ENCODE measurements at regions not wholly inside any gene's neighbourhood (a gene's known extent, or its start where the extent isn't known, plus 50 kb on each side); places are given as distances from the start of the nearest gene placed in this dataset.

DNA sequence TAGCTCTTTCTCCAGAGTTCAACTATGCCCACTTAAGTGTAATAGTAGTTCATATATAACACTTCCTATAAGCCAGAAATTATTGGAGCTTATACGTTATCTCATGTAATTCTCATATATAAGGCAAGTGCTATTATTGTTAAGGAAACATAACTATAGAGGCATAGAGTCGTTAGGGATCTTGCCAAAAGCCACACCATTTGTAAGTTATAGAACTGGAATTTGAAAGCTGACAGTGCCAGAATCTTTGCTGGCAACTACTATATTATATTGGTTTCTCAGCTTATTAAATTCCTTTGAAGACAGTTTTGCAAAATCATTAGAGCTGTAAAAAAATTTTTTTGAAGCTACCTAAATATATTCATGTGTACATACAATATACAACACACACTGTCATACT is 51.0 kb upstream of the MBNL2 start:
- H3K9ac ChIP-seq (ENCODE audit: low read depth, low read length), result no peak overlapping the region
- no peaks in the 10 kb centered on the region for H3K4me1 ChIP-seq (ENCODE audit: insufficient read depth, low read length)
- no peaks in the 10 kb centered on the region for H3K9me3 ChIP-seq (ENCODE audit: insufficient read depth, low read depth, low read length)
- no peak overlapping the region for H3K27ac ChIP-seq (ENCODE audit: low read depth, low read length)
- no peak overlapping the region for H3K4me3 ChIP-seq (ENCODE audit: low read length)
- no peaks in the 10 kb centered on the region for H3K36me3 ChIP-seq (ENCODE audit: insufficient read depth, low read length)
- H3K27me3 ChIP-seq (ENCODE audit: insufficient read depth, low read length), result no peaks in the 10 kb centered on the region
- WGBS, result 100% methylated on average over 1 of the region's 2 CpGs
